Endothelial cell of umbilical vein (primary cell): ENCODE measurements at regions not wholly inside any gene's neighbourhood (a gene's known extent, or its start where the extent isn't known, plus 50 kb on each side); places are given as distances from the start of the nearest gene placed in this dataset.

Experiments
- BruUV-seq: library from RNA; stranded (reverse); fragments of 400-500 nt; replicated peaks from 2 replicates; lab custom pipeline; 2021; lab: Mats Ljungman, UMichigan
- CTCF ChIA-PET: fragments of 300-600, 350-600 bp; sonication (Branson Sonifier 250); formaldehyde crosslinking; loops from one replicate; lab custom pipeline; 2021; ENCODE audit warnings: antibody characterized with exemption, inconsistent platforms; lab: Charles Lee
- POLR2A ChIA-PET: fragments of 300-600, 350-600 bp; sonication (Branson Sonifier 250); formaldehyde crosslinking; loops from one replicate; lab custom pipeline; 2021; ENCODE audit warnings: antibody characterized with exemption, inconsistent platforms; lab: Charles Lee
- DNase-seq: peaks from one replicate; pipeline ENCODE4 v3.0.0-alpha.2; 2011; ENCODE audit warnings: low read depth, low spot score
- FAIRE-seq: peaks from 2 replicates; lab custom pipeline; 2011; peaks lifted over from hg19 to GRCh38; lab: Jason Lieb, UNC
- H2AFZ ChIP-seq: 2 replicates; pipeline ENCODE4 v1.6.0; 2012; ENCODE audit warnings: low read depth, low read length, control low read depth, inconsistent platforms
- H3K27ac ChIP-seq: 2 replicates; pipeline ENCODE4 v1.5.1; 2011; ENCODE audit warnings: low read depth, mild to moderate bottlenecking, control low read depth, low read length, moderate library complexity; ENCODE audit not compliant: insufficient read depth
- H3K27me3 ChIP-seq, 2 experiments: 2 replicates each; pipeline versions ENCODE4 v1.6.0 to v1.6.1; 2011; ENCODE audit warnings: low read length in 2 of 2, mixed read lengths in 1 of 2; ENCODE audit not compliant: control insufficient read depth in 2 of 2, insufficient read depth in 2 of 2
- H3K36me3 ChIP-seq, 2 experiments: 2 replicates in 1 of 2; 3 replicates in 1 of 2; pipeline ENCODE4 v1.5.1; 2011; ENCODE audit warnings: low read length in 2 of 2, mild to moderate bottlenecking in 1 of 2, moderate library complexity in 1 of 2; ENCODE audit not compliant: control insufficient read depth in 2 of 2, insufficient read depth in 2 of 2; ENCODE audit errors: extremely low read depth in 1 of 2
- H3K4me1 ChIP-seq: 3 replicates; pipeline ENCODE4 v1.5.1; 2011; ENCODE audit warnings: mild to moderate bottlenecking, low read length; ENCODE audit not compliant: control insufficient read depth, insufficient read depth; ENCODE audit errors: extremely low read depth
- H3K4me2 ChIP-seq: 2 replicates; pipeline ENCODE4 v1.6.1; 2011; ENCODE audit warnings: low read length, control low read depth, mixed read lengths; ENCODE audit not compliant: insufficient read depth
- H3K4me3 ChIP-seq, 3 experiments: fragments of 200-600 bp in 1 of 3; sonication (generic), shearing (Covaris generic) in 1 of 3; replicated peaks in 1 of 3; 2 replicates each; pipeline ENCODE4 v1.5.1; 2011 to 2016; ENCODE audit warnings: control low read depth in 3 of 3, low read length in 3 of 3, mild to moderate bottlenecking in 2 of 3, inconsistent platforms in 1 of 3, low read depth in 1 of 3, moderate library complexity in 1 of 3; ENCODE audit not compliant: insufficient read depth in 1 of 3
- H3K79me2 ChIP-seq: 2 replicates; pipeline ENCODE4 v1.6.0; 2012; ENCODE audit warnings: low read length, inconsistent platforms; ENCODE audit not compliant: control insufficient read depth, insufficient read depth
- H3K9ac ChIP-seq: replicated peaks from 2 replicates; pipeline ENCODE3; 2011; ENCODE audit warnings: low read length, control low read depth; ENCODE audit not compliant: insufficient read depth; ENCODE audit errors: extremely low read depth
- H3K9me1 ChIP-seq: replicated peaks from 3 replicates; pipeline ENCODE4 v1.6.0; 2011; ENCODE audit warnings: mild to moderate bottlenecking, low read length; ENCODE audit not compliant: control insufficient read depth, insufficient read depth; ENCODE audit errors: extremely low read depth
- H3K9me3 ChIP-seq: replicated peaks from 2 replicates; pipeline ENCODE4 v1.5.1; 2012; ENCODE audit warnings: low read length, inconsistent platforms; ENCODE audit not compliant: control insufficient read depth, insufficient read depth
- H4K20me1 ChIP-seq: replicated peaks from 2 replicates; pipeline ENCODE3; 2011; ENCODE audit warnings: mild to moderate bottlenecking, low read length; ENCODE audit not compliant: control insufficient read depth, insufficient read depth; ENCODE audit errors: extremely low read depth
- CTCF ChIP-seq, 2 donors: IDR thresholded peaks; 1 replicate in 1 of 2; 2 replicates in 1 of 2; pipeline ENCODE4 v1.5.1; 2011; ENCODE audit warnings: low read length in 2 of 2, mild to moderate bottlenecking in 2 of 2, moderate library complexity in 2 of 2, control low read depth in 1 of 2, inconsistent platforms in 1 of 2, low read depth in 1 of 2; ENCODE audit not compliant: insufficient read depth in 1 of 2; ENCODE audit errors: extremely low read depth in 1 of 2
- EZH2 ChIP-seq: IDR thresholded peaks from 2 replicates; pipeline ENCODE4 v1.6.1; 2012; ENCODE audit warnings: borderline replicate concordance, low read depth, mild to moderate bottlenecking, moderate library complexity, low read length, inconsistent platforms; ENCODE audit not compliant: severe bottlenecking
- FOS ChIP-seq: IDR thresholded peaks from 2 replicates; pipeline ENCODE4 v1.6.1; 2011; ENCODE audit warnings: mild to moderate bottlenecking, low read length, moderate library complexity, borderline replicate concordance; ENCODE audit not compliant: insufficient read depth
- GATA2 ChIP-seq: IDR thresholded peaks from 2 replicates; pipeline ENCODE4 v1.7.0; 2011; ENCODE audit warnings: low read depth, mild to moderate bottlenecking, moderate library complexity, mixed read lengths, low read length; ENCODE audit not compliant: insufficient read length, insufficient read depth
- JUN ChIP-seq: IDR thresholded peaks from 2 replicates; pipeline ENCODE4 v1.6.1; 2011; ENCODE audit warnings: borderline replicate concordance, low read depth; ENCODE audit not compliant: insufficient read length, insufficient read depth
- MAX ChIP-seq: IDR thresholded peaks from 2 replicates; pipeline ENCODE4 v1.6.1; 2011; ENCODE audit not compliant: insufficient read depth, insufficient read length
- MYC ChIP-seq: IDR thresholded peaks from one replicate; pipeline ENCODE4 v1.6.1; 2011; ENCODE audit warnings: mild to moderate bottlenecking, low read depth, low read length
- POLR2A ChIP-seq: IDR thresholded peaks from 2 replicates; pipeline ENCODE4 v1.6.1; 2012; ENCODE audit warnings: low read depth, mild to moderate bottlenecking, control low read depth, low read length
- POLR2AphosphoS5 ChIP-seq: IDR thresholded peaks from 2 replicates; pipeline ENCODE4 v1.6.1; 2012; ENCODE audit warnings: low read depth, mild to moderate bottlenecking, control low read depth, low read length, moderate library complexity; ENCODE audit not compliant: insufficient read depth
- dilution Hi-C: fragments of 300-500 bp; cut with MboI; formaldehyde crosslinking; loops from one replicate; pipeline ENCODE4 v1.15.0; 2019; ENCODE audit warnings: low sequenced_read_pairs; ENCODE audit not compliant: extremely low pct_ligation_motif_present
- intact Hi-C: fragments of 100-400 bp; cut with micrococcal nuclease; formaldehyde crosslinking; loops from one replicate; pipeline ENCODE4 v1.10.0; 2022

- CTCF ChIA-PET, result no interaction called here
- TF ChIP-seq CTCF (IDR thresholded peaks at IDR 0.05; ENCODE audit: extremely low read depth in 1 of 2, insufficient read depth in 1 of 2, low read depth in 1 of 2, low read length in 2 of 2) (no peak), EZH2 (no peak), MAX (no peak), FOS (no peak), GATA2 (no peak), POLR2A (no peak), MYC (no peak), POLR2AphosphoS5 (no peak), JUN (no peak)
Measured at GRCh38 chr5:44246986-44247385, 142.2 kb downstream of the FGF10 start.

More at GRCh38 chr5:44246986-44247385, 142.2 kb downstream of the FGF10 start:
- H3K9me3 ChIP-seq, result no peaks in the 10 kb centered on the region
- POLR2A ChIA-PET, result no interaction called here
- intact Hi-C loops (no loop called here), dilution Hi-C loops (no loop called here)
- no peak overlapping the region for H3K4me2 ChIP-seq
- DNase-seq (no peak), FAIRE-seq (no peak)
- H3K9ac ChIP-seq, result no peak overlapping the region
- no peaks in the 10 kb centered on the region for H3K36me3 ChIP-seq
- H3K27ac ChIP-seq, result no peak overlapping the region
- no peaks in the 10 kb centered on the region for H4K20me1 ChIP-seq
- no peaks in the 10 kb centered on the region for H3K27me3 ChIP-seq
- no peaks in the 10 kb centered on the region for H3K9me1 ChIP-seq
- H3K4me1 ChIP-seq, result no peaks in the 10 kb centered on the region
- no peak overlapping the region for H2AFZ ChIP-seq
- no peak overlapping the region for H3K4me3 ChIP-seq
- H3K79me2 ChIP-seq, result no peaks in the 10 kb centered on the region
- no TSS peak for BruUV-seq
